HG02852 (cell line): ENCODE measurements at regions not wholly inside any gene's neighbourhood (a gene's known extent, or its start where the extent isn't known, plus 50 kb on each side); places are given as distances from the start of the nearest gene placed in this dataset.

Experiments
- ATAC-seq: cut with Tn5 transposase; IDR thresholded peaks from one replicate; pipeline ENCODE4 v1.9.1; 2021; ENCODE audit warnings: mild to moderate bottlenecking, moderate library complexity; ENCODE audit not compliant: unreplicated experiment

DNA sequence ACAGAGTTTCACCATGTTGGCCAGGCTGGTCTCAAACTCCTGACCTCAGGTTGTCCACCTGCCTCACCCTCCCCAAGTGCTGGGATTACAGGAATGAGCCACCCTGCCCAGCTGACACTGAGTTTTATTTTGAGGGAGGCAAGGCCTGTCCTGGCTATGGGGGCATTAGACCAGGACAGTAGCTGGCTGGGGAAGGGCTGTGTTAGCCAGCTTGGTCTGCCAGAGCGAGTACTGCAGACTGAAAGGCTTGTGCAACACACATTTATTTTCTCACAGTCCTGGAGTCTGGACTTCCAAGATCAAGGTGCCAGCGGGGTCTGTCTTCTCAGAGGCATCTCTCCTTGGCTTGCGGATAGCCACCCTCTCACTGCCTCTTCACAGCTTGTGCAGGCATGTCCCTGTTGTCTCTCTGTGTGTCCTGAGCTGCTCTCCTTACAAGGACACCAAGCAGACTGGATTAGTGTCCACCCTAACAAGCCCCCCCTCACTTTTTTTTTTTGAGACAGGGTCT is 59.4 kb upstream of the HAAO start:
- no peak for ATAC-seq

DNA sequence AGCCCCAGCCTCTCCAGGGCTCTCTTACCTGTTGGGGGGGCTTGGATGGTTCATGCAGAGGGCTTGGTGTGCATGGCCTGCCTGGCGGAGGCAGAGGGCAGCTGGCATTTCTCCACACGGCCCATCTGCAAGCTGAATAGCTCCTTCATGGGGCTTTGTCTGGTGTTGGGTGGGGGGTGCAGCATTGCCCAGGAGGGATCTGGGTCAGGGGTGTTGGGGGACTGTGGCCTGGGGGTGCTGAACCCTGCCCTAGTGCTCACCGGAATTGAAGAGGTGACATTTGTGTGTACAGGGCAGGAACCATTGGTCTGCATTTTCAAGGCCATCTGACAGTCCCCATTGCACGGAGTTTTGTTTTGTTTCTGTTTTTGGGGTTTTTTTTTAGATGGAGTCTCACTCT is 58.8 kb upstream of the HAAO start:
- ATAC-seq = no peak

- ATAC-seq = no peak
Measured at GRCh38 chr2:42850016-42850805, 57.8 kb upstream of the HAAO start.

DNA sequence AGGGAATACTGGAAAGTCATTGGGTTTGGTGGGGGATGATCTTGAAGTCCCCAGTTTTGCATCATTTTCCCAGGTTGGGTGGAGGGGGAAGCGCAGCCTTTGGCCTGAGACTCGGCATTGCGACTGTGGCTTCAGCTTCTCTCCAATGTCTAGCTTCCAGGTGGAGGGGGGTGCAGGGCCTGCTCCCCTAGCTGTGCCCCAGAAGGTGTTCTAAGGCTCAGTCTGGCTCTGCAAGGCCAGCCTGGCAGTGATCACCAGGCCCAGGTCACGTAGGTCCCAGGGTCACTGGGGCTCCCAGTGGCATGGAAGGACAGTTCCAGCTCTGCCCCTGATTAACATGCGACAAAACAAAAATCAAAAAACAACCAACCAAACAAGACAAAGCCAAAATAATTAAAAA is 56.9 kb upstream of the HAAO start:
- no peak for ATAC-seq

DNA sequence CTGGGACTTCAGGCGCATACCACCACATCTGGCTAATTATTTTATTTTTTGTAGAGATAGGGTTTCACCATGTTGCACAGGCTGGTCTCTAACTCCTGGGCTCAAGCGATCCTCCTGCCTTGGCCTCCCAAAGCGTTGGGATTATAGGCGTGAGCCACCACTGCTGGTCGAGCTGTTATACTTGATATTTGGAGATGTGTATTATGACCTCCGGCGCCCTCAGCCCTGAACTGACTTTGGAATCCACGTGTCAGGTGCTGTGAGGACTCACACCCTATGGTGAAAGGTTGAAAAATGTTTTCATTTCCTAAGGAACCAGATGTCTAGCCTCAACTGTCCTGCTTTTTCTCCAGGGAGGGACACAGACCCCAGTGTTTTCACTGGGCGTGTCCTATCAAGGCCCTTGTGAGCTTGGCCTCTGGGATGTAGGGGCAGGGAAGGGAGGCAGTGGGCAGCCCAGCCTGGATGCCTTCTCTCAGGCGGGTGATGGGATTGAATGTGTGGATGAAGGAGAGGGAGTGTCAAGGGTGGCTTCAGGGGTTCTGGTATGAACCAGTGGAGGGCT is 56.4 kb upstream of the HAAO start:
- ATAC-seq = no peak

DNA sequence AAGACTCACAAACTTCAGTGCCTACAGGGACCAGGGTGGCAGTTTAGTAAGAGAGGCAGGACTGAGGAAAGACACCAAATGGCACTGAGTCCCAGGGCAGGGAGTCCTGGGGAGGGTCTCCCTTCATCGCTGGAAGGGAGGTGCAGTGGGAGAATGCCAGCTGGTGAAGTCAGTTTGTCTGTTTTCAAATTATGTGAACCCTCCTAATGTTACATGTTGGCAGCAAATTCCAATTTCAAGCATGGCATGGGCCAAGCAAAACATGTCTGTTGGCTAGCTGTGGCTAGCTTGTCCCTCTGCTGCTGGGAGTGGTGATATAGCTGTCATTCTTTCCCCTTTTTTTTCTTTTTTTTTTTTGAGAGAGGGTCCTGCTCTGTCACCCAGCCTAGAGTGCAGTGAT is 55.9 kb upstream of the HAAO start:
- no peak for ATAC-seq

- no peak for ATAC-seq
Measured at GRCh38 chr2:42847596-42848151, 55.3 kb upstream of the HAAO start.

GRCh38 chr2:42846932-42847595 is 54.7 kb upstream of the HAAO start:
- no peak for ATAC-seq

DNA sequence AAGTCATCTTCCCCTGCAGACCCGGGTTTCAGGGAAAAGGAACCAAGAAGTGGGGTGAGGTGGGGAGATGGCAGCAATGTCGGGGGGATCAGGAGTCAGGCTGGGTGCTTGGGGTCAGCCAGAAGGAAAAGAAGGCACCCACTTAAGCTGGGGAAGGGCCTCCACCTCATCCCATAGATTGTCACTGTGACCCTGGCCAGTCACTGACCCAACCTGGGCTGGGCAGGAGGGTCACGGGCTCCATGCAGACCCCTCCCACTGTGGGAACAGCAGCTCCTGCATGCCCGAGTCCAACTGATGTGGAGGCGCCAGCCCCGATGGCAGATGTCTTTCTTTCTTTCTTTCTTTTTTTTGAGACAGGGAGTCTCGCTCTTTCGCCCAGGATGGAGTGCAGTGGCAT is 53.6 kb upstream of the HAAO start:
- ATAC-seq = no peak

GRCh38 chr2:42844901-42845821 is 52.8 kb upstream of the HAAO start:
- no peak for ATAC-seq

- no peak for ATAC-seq
Measured at GRCh38 chr2:42844366-42844765, 52.0 kb upstream of the HAAO start.

- no peak for ATAC-seq
Measured at GRCh38 chr2:42843611-42844010, 51.2 kb upstream of the HAAO start.

DNA sequence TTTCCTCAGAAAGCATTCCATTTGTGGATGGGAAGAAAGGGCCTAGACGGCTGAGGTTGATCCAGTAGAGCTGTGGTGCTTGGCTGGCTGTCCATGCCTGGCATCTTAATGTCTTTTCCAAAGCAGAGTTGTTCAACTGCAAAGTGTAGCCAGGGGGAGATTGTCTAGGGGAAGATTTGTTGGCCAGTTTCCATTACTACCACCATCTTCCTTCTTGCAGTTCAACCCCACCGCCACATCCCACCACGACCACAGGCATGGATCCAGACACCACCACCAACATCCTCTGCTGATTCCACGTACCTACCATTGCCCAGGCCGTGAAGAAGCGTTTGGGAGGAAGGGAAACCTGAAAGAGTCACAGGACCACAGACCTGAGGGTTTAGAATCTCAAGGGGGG is 50.7 kb upstream of the HAAO start:
- ATAC-seq = no peak

DNA sequence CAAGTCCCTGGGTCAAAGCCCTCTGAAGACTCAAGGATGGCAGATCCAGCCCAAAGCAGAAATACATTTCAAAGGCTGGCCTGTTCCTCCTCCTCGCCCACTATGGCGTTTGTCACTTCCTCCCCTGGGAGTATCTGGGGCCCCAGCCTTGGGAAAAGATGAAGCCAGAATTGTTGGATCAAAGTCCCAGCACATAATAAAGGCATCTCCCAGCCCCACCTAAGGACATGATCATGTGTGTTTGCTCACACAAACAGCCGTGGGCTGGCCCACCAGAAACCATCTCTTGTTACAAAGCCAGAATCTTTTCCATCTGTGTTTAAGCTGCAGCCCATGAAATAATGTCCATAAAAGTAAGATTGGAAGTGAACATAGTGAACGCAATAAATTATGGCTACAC is 50.1 kb upstream of the HAAO start:
- ATAC-seq = no peak
